ENCODE measurements at regions not wholly inside any gene's neighbourhood (a gene's known extent, or its start where the extent isn't known, plus 50 kb on each side); places are given as distances from the start of the nearest gene placed in this dataset.

GRCh38 chr1:215358356-215358755, 208.7 kb upstream of the KCTD3 start:
- Histone ChIP-seq H3K56ac (ENCODE audit: extremely low read depth, insufficient read depth, low read length) (no peak overlapping the region), H4K91ac (ENCODE audit: insufficient read depth, low read depth, low read length) (no peak overlapping the region), H4K8ac (ENCODE audit: low read depth in 2 of 2, low read length in 2 of 2) (no peak overlapping the region), H3K27me3 (ENCODE audit: control insufficient read depth, insufficient read depth, low read length) (no peaks in the 10 kb centered on the region), H3K14ac (replicated peaks; ENCODE audit: low read depth, low read length) (no peak overlapping the region), H3K9me3 (ENCODE audit: control insufficient read depth, insufficient read depth, low read length) (no peaks in the 10 kb centered on the region), H3K4me2 (ENCODE audit: low read depth, low read length) (no peak overlapping the region), H2BK20ac (ENCODE audit: low read depth, low read length) (no peak overlapping the region), H4K5ac (ENCODE audit: low read depth, low read length) (no peak overlapping the region), H2AK9ac (replicated peaks; ENCODE audit: low read depth, low read length, poor library complexity) (no peak overlapping the region), H4K20me1 (ENCODE audit: insufficient read depth, low read length) (no peaks in the 10 kb centered on the region), H3K36me3 (ENCODE audit: control insufficient read depth, insufficient read depth, low read length) (no peaks in the 10 kb centered on the region), H3K27ac (ENCODE audit: insufficient read depth, low read length) (no peak overlapping the region), H2BK15ac (ENCODE audit: low read depth, low read length) (no peak overlapping the region), H2BK120ac (ENCODE audit: low read depth, low read length) (no peak overlapping the region), H3K4me1 (ENCODE audit: control insufficient read depth, insufficient read depth, low read length) (no peaks in the 10 kb centered on the region), H3K4ac (ENCODE audit: low read depth, low read length) (no peak overlapping the region), H2AK5ac (ENCODE audit: low read depth, low read length) (no peak overlapping the region), H2AFZ (replicated peaks; ENCODE audit: low read length, poor library complexity) (no peak overlapping the region), H3K9ac (ENCODE audit: low read depth, low read length) (no peak overlapping the region), H2BK5ac (ENCODE audit: low read depth, low read length, poor library complexity, severe bottlenecking) (no peak overlapping the region), H3K18ac (ENCODE audit: low read depth, low read length) (no peak overlapping the region), H3K79me1 (ENCODE audit: low read depth in 1 of 2, low read length in 2 of 2) (no peaks in the 10 kb centered on the region), H3K23ac (ENCODE audit: low read depth, low read length) (no peak overlapping the region), H3K9me1 (ENCODE audit: insufficient read depth, low read length) (no peaks in the 10 kb centered on the region), H3K4me3 (ENCODE audit: insufficient read depth, low read depth, low read length) (no peak overlapping the region)
- DNase-seq (no peak), ATAC-seq (ENCODE audit: low read depth) (no peak)
- TF ChIP-seq MAZ (IDR thresholded peaks at IDR 0.05; ENCODE audit: borderline replicate concordance, low read depth, low read length) (no peak), POLR2A (IDR thresholded peaks at IDR 0.05; ENCODE audit: low read depth, low read length) (no peak), CTCF (conservative IDR thresholded peaks at IDR 0.05; ENCODE audit: low read depth, low read length) (no peak), NFE2L2 (IDR thresholded peaks at IDR 0.05; ENCODE audit: low read depth, low read length) (no peak), RCOR1 (IDR thresholded peaks at IDR 0.05; ENCODE audit: insufficient replicate concordance, low read length) (no peak), USF2 (IDR thresholded peaks at IDR 0.05; ENCODE audit: low read depth, low read length) (no peak), FOS (IDR thresholded peaks at IDR 0.05; ENCODE audit: low read depth, low read length) (no peak), RAD21 (IDR thresholded peaks at IDR 0.05; ENCODE audit: low read length) (no peak), BHLHE40 (IDR thresholded peaks at IDR 0.05; ENCODE audit: low read depth, low read length) (no peak), CHD1 (IDR thresholded peaks at IDR 0.05; ENCODE audit: low read depth, low read length) (no peak), MXI1 (IDR thresholded peaks at IDR 0.05; ENCODE audit: borderline replicate concordance, low read depth, low read length) (no peak), MAFK (IDR thresholded peaks at IDR 0.05; ENCODE audit: low read depth, low read length) (no peak), SMC3 (IDR thresholded peaks at IDR 0.05; ENCODE audit: low read depth, low read length) (no peak), RFX5 (IDR thresholded peaks at IDR 0.05; ENCODE audit: low read depth, low read length) (no peak), ELK1 (IDR thresholded peaks at IDR 0.05; ENCODE audit: borderline replicate concordance, low read depth, low read length) (no peak), CEBPB (IDR thresholded peaks at IDR 0.05; ENCODE audit: low read depth, low read length) (no peak)
- no CpG with 5 or more reads among the region's 1 CpG for WGBS, 2 experiments (ENCODE audit: extremely low coverage in 2 of 2, insufficient read length in 1 of 2)
- intact Hi-C loops (cut with micrococcal nuclease) = no loop called here
- POLR2A ChIA-PET (ENCODE audit: unreplicated experiment) = no interaction called here
- CTCF ChIA-PET = no interaction called here
- BruUV-seq (replicated peaks) = no TSS peak
- dilution Hi-C loops (cut with HindIII; ENCODE audit: low sequenced_read_pairs, unreplicated experiment) = no loop called here
- in situ Hi-C loops (cut with MboI; ENCODE audit: low sequenced_read_pairs) = no loop called here

Measured in IMR-90 (cell line).